Naive thymus-derived CD8-positive, alpha-beta T cell (primary cell): ENCODE measurements at regions not wholly inside any gene's neighbourhood (a gene's known extent, or its start where the extent isn't known, plus 50 kb on each side); places are given as distances from the start of the nearest gene placed in this dataset.

Source experiments
- ATAC-seq, 2 donors: fragments of 150-1000 bp; cut with Tn5 transposase in 1 of 2; sonication (Bioruptor Pico), chemical (Tn5 transposase) in 1 of 2; 1 replicate in 1 of 2; 2 replicates in 1 of 2; pipeline ENCODE4 v1.10.0; 2021; ENCODE audit warnings: mild to moderate bottlenecking in 2 of 2, moderate library complexity in 2 of 2
- POLR2A ChIA-PET: fragments of 350-600 bp; sonication (Branson Sonifier 250); formaldehyde crosslinking; loops from one replicate; lab custom pipeline; 2021; ENCODE audit warnings: antibody characterized with exemption; lab: Charles Lee
- DNase-seq, 10 donors: peaks; one replicate each; pipeline versions ENCODE4 v3.0.0 to v3.0.0-alpha.2; 2020 to 2022
- H3K27ac Mint-ChIP-seq, 10 donors: one replicate each; pipeline ENCODE4 v1.8.0; 2020 to 2022; ENCODE audit warnings: mild to moderate bottlenecking in 10 of 10, mixed read lengths in 10 of 10, moderate library complexity in 4 of 10, inconsistent platforms in 1 of 10
- H3K27me3 Mint-ChIP-seq, 5 donors: one replicate each; pipeline ENCODE4 v1.8.0; 2021 to 2022; ENCODE audit warnings: mixed read lengths in 5 of 5
- H3K36me3 Mint-ChIP-seq, 3 donors: one replicate each; pipeline ENCODE4 v1.8.0; 2020 to 2022; ENCODE audit warnings: mixed read lengths in 3 of 3, mild to moderate bottlenecking in 2 of 3, inconsistent platforms in 1 of 3
- H3K4me1 Mint-ChIP-seq, 4 donors: one replicate each; pipeline ENCODE4 v1.8.0; 2021 to 2022; ENCODE audit warnings: mixed read lengths in 4 of 4
- H3K4me3 Mint-ChIP-seq, 10 donors: one replicate each; pipeline ENCODE4 v1.8.0; 2020 to 2022; ENCODE audit warnings: mild to moderate bottlenecking in 10 of 10, mixed read lengths in 10 of 10, moderate library complexity in 6 of 10, inconsistent platforms in 1 of 10
- H3K9me3 Mint-ChIP-seq, 9 donors: one replicate each; pipeline ENCODE4 v1.8.0; 2020 to 2022; ENCODE audit warnings: mixed read lengths in 9 of 9, mild to moderate bottlenecking in 3 of 9, inconsistent platforms in 1 of 9, moderate library complexity in 1 of 9

DNA sequence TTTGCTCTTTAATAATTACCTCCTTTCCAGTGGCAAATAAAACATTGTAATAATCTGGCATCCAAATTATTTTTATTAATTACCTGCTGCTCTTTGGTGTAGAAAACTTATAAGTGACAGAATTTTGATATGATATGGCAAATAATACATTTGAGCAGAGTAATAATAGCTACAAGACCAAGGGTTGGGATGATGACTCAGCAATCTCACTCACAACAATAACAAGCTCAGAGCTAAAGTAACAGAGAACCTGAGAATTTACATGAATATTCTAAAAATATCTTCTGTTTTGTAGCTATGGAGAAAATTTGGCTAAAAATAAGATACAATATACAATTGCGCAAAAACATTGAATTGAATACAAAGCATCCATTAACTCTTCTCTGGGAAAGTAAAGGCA lies 480.8 kb upstream of the COBL start:
- peaks cover 0 to 14% (median 2%) of the 10 kb centered on the region in 9 donors for H3K9me3 Mint-ChIP-seq
- no peak for DNase-seq
- no peak overlapping the region for H3K27ac Mint-ChIP-seq
- POLR2A ChIA-PET: no interaction called here
- H3K27me3 Mint-ChIP-seq: no peaks in the 10 kb centered on the region
- H3K4me3 Mint-ChIP-seq: no peak overlapping the region
- no peaks in the 10 kb centered on the region for H3K4me1 Mint-ChIP-seq
- ATAC-seq: no peak
- no peaks in the 10 kb centered on the region for H3K36me3 Mint-ChIP-seq

GRCh38 chr7:51792796-51793195 lies 476.2 kb upstream of the COBL start:
- no peak for DNase-seq
- no peaks in the 10 kb centered on the region for H3K36me3 Mint-ChIP-seq
- H3K27me3 Mint-ChIP-seq: no peaks in the 10 kb centered on the region
- POLR2A ChIA-PET: no interaction called here
- ATAC-seq: no peak
- H3K4me1 Mint-ChIP-seq: no peaks in the 10 kb centered on the region
- peaks cover 0 to 17% (median 2%) of the 10 kb centered on the region in 9 donors for H3K9me3 Mint-ChIP-seq
- no peak overlapping the region for H3K4me3 Mint-ChIP-seq
- H3K27ac Mint-ChIP-seq: no peak overlapping the region

- H3K9me3 Mint-ChIP-seq: peaks cover 0 to 21% (median 8%) of the 10 kb centered on the region in 9 donors
- no peak overlapping the region for H3K4me3 Mint-ChIP-seq
- ATAC-seq (no peak), DNase-seq (no peak)
- no peak overlapping the region for H3K27ac Mint-ChIP-seq
- H3K4me1 Mint-ChIP-seq: no peaks in the 10 kb centered on the region
- H3K36me3 Mint-ChIP-seq: peaks cover 0 to 7% (median 0%) of the 10 kb centered on the region in 3 donors
- POLR2A ChIA-PET: no interaction called here
- no peaks in the 10 kb centered on the region for H3K27me3 Mint-ChIP-seq
These were observed 472.9 kb upstream of the COBL start for GRCh38 chr7:51789489-51789888.

- Mint-ChIP-seq H3K4me3 (no peak overlapping the region), H3K27me3 (peaks cover 0 to 5% (median 0%) of the 10 kb centered on the region in 5 donors)
These were observed 469.7 kb upstream of the COBL start for GRCh38 chr7:51786284-51786683.

GRCh38 chr7:51785876-51786275 lies 469.3 kb upstream of the COBL start:
- Mint-ChIP-seq H3K4me3 (no peak overlapping the region), H3K27ac (no peak overlapping the region), H3K27me3 (peaks cover 0 to 5% (median 0%) of the 10 kb centered on the region in 5 donors), H3K4me1 (no peaks in the 10 kb centered on the region), H3K36me3 (peaks cover 0 to 7% (median 0%) of the 10 kb centered on the region in 3 donors), H3K9me3 (peaks cover 2 to 31% (median 13%) of the 10 kb centered on the region in 9 donors)
- ATAC-seq (no peak), DNase-seq (no peak)
- POLR2A ChIA-PET: no interaction called here

More at GRCh38 chr7:51786284-51786683, 469.7 kb upstream of the COBL start:
- Mint-ChIP-seq H3K36me3 (peaks cover 0 to 7% (median 0%) of the 10 kb centered on the region in 3 donors), H3K4me1 (no peaks in the 10 kb centered on the region), H3K9me3 (peaks cover 2 to 29% (median 13%) of the 10 kb centered on the region in 9 donors), H3K27ac (no peak overlapping the region)
- ATAC-seq (no peak), DNase-seq (no peak)
- POLR2A ChIA-PET: no interaction called here

GRCh38 chr7:51785171-51785570 lies 468.6 kb upstream of the COBL start:
- Mint-ChIP-seq H3K27me3 (peaks cover 0 to 8% (median 0%) of the 10 kb centered on the region in 5 donors), H3K27ac (no peak overlapping the region), H3K9me3 (peaks cover 2 to 27% (median 17%) of the 10 kb centered on the region in 9 donors), H3K4me3 (no peak overlapping the region), H3K4me1 (no peaks in the 10 kb centered on the region), H3K36me3 (peaks cover 0 to 7% (median 0%) of the 10 kb centered on the region in 3 donors)
- ATAC-seq (no peak), DNase-seq (no peak)
- POLR2A ChIA-PET: no interaction called here

GRCh38 chr7:51783241-51783640 lies 466.6 kb upstream of the COBL start:
- POLR2A ChIA-PET: no interaction called here
- H3K36me3 Mint-ChIP-seq: peaks cover 0 to 7% (median 0%) of the 10 kb centered on the region in 3 donors

GRCh38 chr7:51778121-51778520 lies 461.5 kb upstream of the COBL start:
- Mint-ChIP-seq H3K4me3 (no peak overlapping the region), H3K27me3 (peaks cover 0 to 8% (median 0%) of the 10 kb centered on the region in 5 donors), H3K4me1 (no peaks in the 10 kb centered on the region), H3K9me3 (peaks cover 0 to 19% (median 9%) of the 10 kb centered on the region in 9 donors), H3K36me3 (no peaks in the 10 kb centered on the region), H3K27ac (no peak overlapping the region)
- no peak for ATAC-seq
- no peak for DNase-seq
- POLR2A ChIA-PET: no interaction called here

More at GRCh38 chr7:51783241-51783640, 466.6 kb upstream of the COBL start:
- H3K4me3 Mint-ChIP-seq: no peak overlapping the region
- no peaks in the 10 kb centered on the region for H3K4me1 Mint-ChIP-seq
- ATAC-seq: no peak
- peaks cover 0 to 8% (median 0%) of the 10 kb centered on the region in 5 donors for H3K27me3 Mint-ChIP-seq
- no peak for DNase-seq
- H3K27ac Mint-ChIP-seq: no peak overlapping the region
- peaks cover 2 to 29% (median 14%) of the 10 kb centered on the region in 9 donors for H3K9me3 Mint-ChIP-seq

DNA sequence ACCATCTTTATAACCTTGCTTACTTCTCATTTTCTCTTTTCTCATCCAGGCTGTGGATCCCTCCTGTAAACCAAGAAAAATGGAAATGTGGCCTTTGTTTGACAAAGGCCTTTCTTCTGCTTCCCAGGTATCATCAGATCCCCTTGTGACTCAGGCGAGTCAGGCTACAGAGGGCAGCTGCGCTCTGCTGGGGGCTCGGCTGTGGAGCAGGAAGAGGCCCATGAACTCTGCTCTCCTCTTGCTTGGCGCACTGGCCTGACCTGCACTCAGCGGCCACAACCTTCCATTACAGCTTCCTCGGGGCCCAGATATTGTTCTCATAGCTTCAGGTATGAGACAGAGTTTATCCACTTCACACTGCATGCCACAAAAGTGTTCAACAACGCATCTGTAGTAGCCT lies 457.6 kb upstream of the COBL start:
- no peak overlapping the region for H3K27ac Mint-ChIP-seq
- H3K36me3 Mint-ChIP-seq: no peaks in the 10 kb centered on the region
- no peak overlapping the region for H3K4me3 Mint-ChIP-seq
- ATAC-seq: no peak
- DNase-seq: no peak
- no peaks in the 10 kb centered on the region for H3K4me1 Mint-ChIP-seq
- POLR2A ChIA-PET: no interaction called here
- peaks cover 0 to 4% (median 0%) of the 10 kb centered on the region in 5 donors for H3K27me3 Mint-ChIP-seq
- H3K9me3 Mint-ChIP-seq: peaks cover 0 to 11% (median 0%) of the 10 kb centered on the region in 9 donors

- DNase-seq (no peak), ATAC-seq (no peak)
- POLR2A ChIA-PET: no interaction called here
- no peak overlapping the region for H3K27ac Mint-ChIP-seq
- H3K27me3 Mint-ChIP-seq: peaks cover 0 to 4% (median 0%) of the 10 kb centered on the region in 5 donors
- H3K4me3 Mint-ChIP-seq: no peak overlapping the region
- H3K4me1 Mint-ChIP-seq: no peaks in the 10 kb centered on the region
- H3K9me3 Mint-ChIP-seq: peaks cover 0 to 11% (median 0%) of the 10 kb centered on the region in 9 donors
- no peaks in the 10 kb centered on the region for H3K36me3 Mint-ChIP-seq
These were observed 455.6 kb upstream of the COBL start for GRCh38 chr7:51772190-51772589.

DNA sequence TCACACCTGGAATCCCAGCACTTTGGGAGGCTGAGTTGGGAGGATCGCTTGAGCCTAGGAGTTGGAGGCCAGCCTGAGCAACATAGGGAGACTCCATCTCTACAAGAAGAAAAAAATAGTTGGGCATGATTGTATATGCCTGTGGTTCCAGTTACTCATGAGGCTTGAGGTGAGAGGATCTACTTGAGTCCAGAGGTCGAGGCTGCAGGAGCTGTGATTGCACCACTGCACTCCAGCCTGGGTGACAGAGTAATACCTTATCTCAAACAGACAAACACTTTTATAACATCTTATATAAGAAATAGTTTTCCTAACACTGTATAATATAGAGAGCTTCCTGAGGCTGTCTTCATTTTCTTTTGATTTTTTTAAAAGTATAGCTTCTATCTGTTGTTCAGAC lies 448.4 kb upstream of the COBL start:
- DNase-seq: no peak
- Mint-ChIP-seq H3K9me3 (peaks cover 0 to 17% (median 2%) of the 10 kb centered on the region in 9 donors), H3K36me3 (no peaks in the 10 kb centered on the region), H3K4me1 (no peaks in the 10 kb centered on the region), H3K27me3 (peaks cover 0 to 4% (median 0%) of the 10 kb centered on the region in 5 donors), H3K27ac (no peak overlapping the region), H3K4me3 (no peak overlapping the region)
- POLR2A ChIA-PET: no interaction called here
- ATAC-seq: no peak

DNA sequence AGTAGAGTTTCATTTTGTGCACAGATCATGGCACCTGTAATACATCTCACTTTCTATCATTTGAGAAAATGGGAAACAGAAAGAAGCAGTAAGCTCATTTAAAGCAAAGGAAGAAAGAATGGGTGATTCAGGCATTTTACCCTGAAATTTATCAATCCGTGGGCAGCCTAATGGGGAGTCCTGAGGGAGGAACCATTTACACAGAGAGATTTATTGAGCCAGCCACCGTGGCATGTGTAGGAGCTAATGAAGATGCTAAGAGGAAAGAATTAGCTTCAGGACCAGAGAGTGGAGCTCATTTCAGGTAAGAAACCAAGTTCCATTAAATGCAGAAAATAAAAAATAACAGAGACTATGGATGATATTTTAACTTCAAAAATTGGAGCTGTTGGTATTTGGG lies 443.4 kb upstream of the COBL start:
- H3K36me3 Mint-ChIP-seq: no peaks in the 10 kb centered on the region
- H3K9me3 Mint-ChIP-seq: peaks cover 0 to 16% (median 2%) of the 10 kb centered on the region in 9 donors
- H3K4me1 Mint-ChIP-seq: no peaks in the 10 kb centered on the region
- POLR2A ChIA-PET: no interaction called here
- no peak overlapping the region for H3K4me3 Mint-ChIP-seq
- ATAC-seq: no peak
- no peaks in the 10 kb centered on the region for H3K27me3 Mint-ChIP-seq
- no peak overlapping the region for H3K27ac Mint-ChIP-seq
- no peak for DNase-seq

- Mint-ChIP-seq H3K9me3 (peaks cover 0 to 9% (median 2%) of the 10 kb centered on the region in 9 donors), H3K36me3 (no peaks in the 10 kb centered on the region), H3K4me3 (no peak overlapping the region), H3K27me3 (no peaks in the 10 kb centered on the region), H3K4me1 (no peaks in the 10 kb centered on the region), H3K27ac (no peak overlapping the region)
- ATAC-seq: no peak
- no peak for DNase-seq
- POLR2A ChIA-PET: no interaction called here
These were observed 441.4 kb upstream of the COBL start for GRCh38 chr7:51757960-51758359.

GRCh38 chr7:51732951-51733350 lies 416.3 kb upstream of the COBL start:
- no peaks in the 10 kb centered on the region for H3K27me3 Mint-ChIP-seq
- POLR2A ChIA-PET: no interaction called here
- ATAC-seq (no peak), DNase-seq (no peak)
- no peak overlapping the region for H3K4me3 Mint-ChIP-seq
- H3K4me1 Mint-ChIP-seq: no peaks in the 10 kb centered on the region
- H3K27ac Mint-ChIP-seq: no peak overlapping the region
- H3K9me3 Mint-ChIP-seq: peaks cover 0 to 16% (median 15%) of the 10 kb centered on the region in 9 donors
- peaks cover 0 to 4% (median 0%) of the 10 kb centered on the region in 3 donors for H3K36me3 Mint-ChIP-seq
